GM13976 (cell line): ENCODE measurements at regions not wholly inside any gene's neighbourhood (a gene's known extent, or its start where the extent isn't known, plus 50 kb on each side); places are given as distances from the start of the nearest gene placed in this dataset.

Experiments used
- DNase-seq: peaks from one replicate; pipeline ENCODE4 v3.0.0; 2012; ENCODE audit warnings: low spot score
- in situ Hi-C: fragments of 300-500 bp; cut with MboI; formaldehyde crosslinking; loops from one replicate; pipeline ENCODE4 v1.12.0; 2022; ENCODE audit warnings: low sequenced_read_pairs, mixed read lengths, inconsistent platforms; ENCODE audit not compliant: unreplicated experiment
- TF ChIP-seq, protein P1 (sequence below): IDR thresholded peaks from 2 replicates; pipeline ENCODE4 v1.5.1; 2012; ENCODE audit warnings: borderline replicate concordance, mild to moderate bottlenecking; ENCODE audit not compliant: insufficient read depth; ENCODE audit errors: extremely low read depth, missing control alignments, control extremely low read depth

DNA sequence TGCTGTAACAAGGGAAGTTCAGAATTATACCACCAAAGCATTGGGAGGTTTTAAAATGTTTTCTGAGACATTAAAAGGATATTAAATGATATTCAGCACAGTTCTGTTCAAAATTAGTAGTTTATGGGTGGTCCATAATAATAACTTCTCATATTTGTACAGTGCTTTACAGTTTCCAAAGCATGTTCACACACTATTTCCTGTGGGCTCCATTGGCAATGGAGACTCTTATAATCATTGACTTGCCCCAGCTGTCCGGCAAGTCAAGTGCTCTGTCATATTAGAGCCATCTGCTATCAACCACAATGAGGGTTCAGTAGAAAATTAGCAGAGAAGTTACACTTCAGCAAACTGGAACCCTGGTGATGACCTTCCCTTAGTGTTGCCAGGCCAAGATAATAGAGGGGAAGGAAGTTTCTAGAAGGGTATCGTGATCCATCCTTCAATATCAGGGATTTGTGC lies 526.6 kb upstream of the CCDC196 start:
- no peak for DNase-seq
- TF ChIP-seq, protein P1, sequence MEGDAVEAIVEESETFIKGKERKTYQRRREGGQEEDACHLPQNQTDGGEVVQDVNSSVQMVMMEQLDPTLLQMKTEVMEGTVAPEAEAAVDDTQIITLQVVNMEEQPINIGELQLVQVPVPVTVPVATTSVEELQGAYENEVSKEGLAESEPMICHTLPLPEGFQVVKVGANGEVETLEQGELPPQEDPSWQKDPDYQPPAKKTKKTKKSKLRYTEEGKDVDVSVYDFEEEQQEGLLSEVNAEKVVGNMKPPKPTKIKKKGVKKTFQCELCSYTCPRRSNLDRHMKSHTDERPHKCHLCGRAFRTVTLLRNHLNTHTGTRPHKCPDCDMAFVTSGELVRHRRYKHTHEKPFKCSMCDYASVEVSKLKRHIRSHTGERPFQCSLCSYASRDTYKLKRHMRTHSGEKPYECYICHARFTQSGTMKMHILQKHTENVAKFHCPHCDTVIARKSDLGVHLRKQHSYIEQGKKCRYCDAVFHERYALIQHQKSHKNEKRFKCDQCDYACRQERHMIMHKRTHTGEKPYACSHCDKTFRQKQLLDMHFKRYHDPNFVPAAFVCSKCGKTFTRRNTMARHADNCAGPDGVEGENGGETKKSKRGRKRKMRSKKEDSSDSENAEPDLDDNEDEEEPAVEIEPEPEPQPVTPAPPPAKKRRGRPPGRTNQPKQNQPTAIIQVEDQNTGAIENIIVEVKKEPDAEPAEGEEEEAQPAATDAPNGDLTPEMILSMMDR, result no peak
- in situ Hi-C loops, result loop anchor here (10.0 kb wide), 2 partner anchors 545 to 795 kb away; partner anchors contain the start of gene FUT8

- TF ChIP-seq, protein P1, result peak; percentile 48
- DNase-seq, result peak; percentile 57
- in situ Hi-C loops, result no loop called here
Measured at GRCh38 chr14:65961004-65961403, 525.2 kb upstream of the CCDC196 start.

DNA sequence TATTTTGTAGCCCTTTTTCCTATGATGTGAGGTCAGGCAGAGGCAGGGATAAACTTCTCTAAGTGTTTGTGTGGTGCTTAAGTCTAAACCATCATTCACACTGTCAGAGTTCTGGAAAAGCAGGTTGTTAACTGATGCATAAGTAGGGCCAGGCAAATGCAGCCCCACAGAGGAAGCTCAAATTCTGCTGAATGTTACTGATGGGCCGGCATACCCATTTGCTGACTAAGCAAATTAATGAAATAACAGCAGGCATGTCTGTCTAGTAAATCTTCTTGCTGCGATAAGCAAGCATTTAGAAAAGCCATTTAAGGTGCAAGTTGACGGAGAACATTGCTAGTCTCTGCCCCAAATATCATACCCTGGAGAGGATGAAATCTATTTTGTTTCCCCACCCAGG lies 523.2 kb upstream of the CCDC196 start:
- DNase-seq, result no peak
- in situ Hi-C loops, result no loop called here

DNA sequence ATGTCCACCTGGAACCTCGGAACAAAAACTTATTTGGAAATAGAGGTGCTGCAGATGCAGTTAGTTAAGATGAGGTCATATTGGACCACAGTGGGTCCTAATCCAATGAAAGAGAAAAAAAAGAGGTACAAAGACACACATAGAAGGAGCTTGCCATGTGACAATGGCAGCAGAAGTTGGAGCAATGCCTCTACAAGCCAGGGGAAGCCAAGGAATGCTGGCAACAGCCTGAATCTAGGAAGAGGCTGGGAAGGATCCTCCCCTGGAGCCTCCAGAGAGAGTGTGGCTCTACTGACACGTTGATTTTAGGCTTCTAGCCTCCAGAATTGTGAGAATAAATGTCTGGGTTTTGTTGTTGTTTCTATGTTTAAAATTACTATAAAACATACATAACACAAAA lies 521.8 kb upstream of the CCDC196 start:
- DNase-seq, result no peak

More for the DNA sequence above, 523.2 kb upstream of the CCDC196 start:
- TF ChIP-seq, protein P1, result no peak

GRCh38 chr14:65966188-65966587 lies 520.0 kb upstream of the CCDC196 start:
- DNase-seq, result no peak
- in situ Hi-C loops, result no loop called here
- TF ChIP-seq, protein P1, result no peak

More for the DNA sequence above, 521.8 kb upstream of the CCDC196 start:
- TF ChIP-seq, protein P1, result no peak
- in situ Hi-C loops, result no loop called here

GRCh38 chr14:65972346-65972870 lies 513.8 kb upstream of the CCDC196 start:
- TF ChIP-seq, protein P1, result no peak
- no peak for DNase-seq
- in situ Hi-C loops, result no loop called here
